Muscle layer of duodenum (tissue), 2 donors: ENCODE measurements at regions not wholly inside any gene's neighbourhood (a gene's known extent, or its start where the extent isn't known, plus 50 kb on each side); places are given as distances from the start of the nearest gene placed in this dataset.

Experiments
- H3K27ac ChIP-seq: one replicate; pipeline ENCODE4 v1.7.0; 2013; ENCODE audit warnings: mild to moderate bottlenecking, low read length
- H3K27me3 ChIP-seq: one replicate; pipeline ENCODE4 v1.7.0; 2013; ENCODE audit warnings: low read depth, mild to moderate bottlenecking, control low read depth, low read length
- H3K36me3 ChIP-seq, 2 donors: one replicate each; pipeline ENCODE4 v1.7.0; 2013; ENCODE audit warnings: low read length in 2 of 2, control low read depth in 1 of 2, mild to moderate bottlenecking in 1 of 2; ENCODE audit not compliant: insufficient read depth in 2 of 2, control insufficient read depth in 1 of 2
- H3K4me1 ChIP-seq, 2 donors: one replicate each; pipeline ENCODE4 v1.7.0; 2013; ENCODE audit warnings: low read length in 2 of 2, mild to moderate bottlenecking in 2 of 2, control low read depth in 1 of 2, moderate library complexity in 1 of 2; ENCODE audit not compliant: insufficient read depth in 2 of 2, control insufficient read depth in 1 of 2
- H3K4me3 ChIP-seq, 2 donors: one replicate each; pipeline ENCODE4 v1.7.0; 2013; ENCODE audit warnings: low read length in 2 of 2, low read depth in 1 of 2, mild to moderate bottlenecking in 1 of 2
- H3K9me3 ChIP-seq, 2 donors: one replicate each; pipeline ENCODE4 v1.7.0; 2013; ENCODE audit warnings: low read length in 2 of 2, control low read depth in 1 of 2, mild to moderate bottlenecking in 1 of 2; ENCODE audit not compliant: control insufficient read depth in 1 of 2
- donor health status: healthy.

- Histone ChIP-seq H3K4me1 (no peaks in the 10 kb centered on the region), H3K27ac (no peak overlapping the region), H3K27me3 (no peaks in the 10 kb centered on the region), H3K4me3 (peak overlapping the region in 1 of 2 donors; percentile 37), H3K36me3 (peaks cover 0 to 4% of the 10 kb centered on the region in 2 donors), H3K9me3 (no peaks in the 10 kb centered on the region)
These were observed 234.1 kb upstream of the BMP2 start for GRCh38 chr20:6533351-6533750.

- H3K4me3 ChIP-seq: no peak overlapping the region
- H3K27ac ChIP-seq: no peak overlapping the region
- H3K27me3 ChIP-seq: no peaks in the 10 kb centered on the region
- H3K4me1 ChIP-seq: no peaks in the 10 kb centered on the region
- H3K9me3 ChIP-seq: no peaks in the 10 kb centered on the region
- peaks cover 0 to 4% of the 10 kb centered on the region in 2 donors for H3K36me3 ChIP-seq
These were observed 236.6 kb upstream of the BMP2 start for GRCh38 chr20:6530779-6531315.

GRCh38 chr20:6530254-6530653 is 237.2 kb upstream of the BMP2 start:
- Histone ChIP-seq H3K4me3 (no peak overlapping the region), H3K27me3 (no peaks in the 10 kb centered on the region), H3K36me3 (peaks cover 0 to 4% of the 10 kb centered on the region in 2 donors), H3K9me3 (peaks cover 0 to 1% of the 10 kb centered on the region in 2 donors), H3K4me1 (no peaks in the 10 kb centered on the region), H3K27ac (no peak overlapping the region)

- Histone ChIP-seq H3K4me1 (no peaks in the 10 kb centered on the region), H3K9me3 (peaks cover 0 to 19% of the 10 kb centered on the region in 2 donors), H3K27me3 (no peaks in the 10 kb centered on the region), H3K4me3 (no peak overlapping the region), H3K36me3 (no peaks in the 10 kb centered on the region), H3K27ac (no peak overlapping the region)
These were observed 241.8 kb upstream of the BMP2 start for GRCh38 chr20:6525447-6526303.

GRCh38 chr20:6524305-6524704 is 243.2 kb upstream of the BMP2 start:
- no peaks in the 10 kb centered on the region for H3K27me3 ChIP-seq
- H3K36me3 ChIP-seq: no peaks in the 10 kb centered on the region
- peaks cover 0 to 19% of the 10 kb centered on the region in 2 donors for H3K9me3 ChIP-seq
- no peak overlapping the region for H3K4me3 ChIP-seq
- H3K4me1 ChIP-seq: no peaks in the 10 kb centered on the region
- no peak overlapping the region for H3K27ac ChIP-seq

- peaks cover 0 to 12% of the 10 kb centered on the region in 2 donors for H3K9me3 ChIP-seq
- no peaks in the 10 kb centered on the region for H3K27me3 ChIP-seq
- no peaks in the 10 kb centered on the region for H3K4me1 ChIP-seq
- H3K4me3 ChIP-seq: no peak overlapping the region
- no peaks in the 10 kb centered on the region for H3K36me3 ChIP-seq
- no peak overlapping the region for H3K27ac ChIP-seq
These were observed 247.9 kb upstream of the BMP2 start for GRCh38 chr20:6519556-6519955.

- Histone ChIP-seq H3K36me3 (no peaks in the 10 kb centered on the region), H3K4me1 (no peaks in the 10 kb centered on the region), H3K4me3 (no peak overlapping the region), H3K27ac (no peak overlapping the region), H3K27me3 (no peaks in the 10 kb centered on the region), H3K9me3 (no peaks in the 10 kb centered on the region)
These were observed 252.2 kb upstream of the BMP2 start for GRCh38 chr20:6515261-6515660.

GRCh38 chr20:6513599-6513998 is 253.9 kb upstream of the BMP2 start:
- H3K27ac ChIP-seq: no peak overlapping the region
- no peaks in the 10 kb centered on the region for H3K4me1 ChIP-seq
- no peaks in the 10 kb centered on the region for H3K36me3 ChIP-seq
- H3K27me3 ChIP-seq: no peaks in the 10 kb centered on the region
- peaks cover 0 to 4% of the 10 kb centered on the region in 2 donors for H3K9me3 ChIP-seq
- H3K4me3 ChIP-seq: no peak overlapping the region

- no peak overlapping the region for H3K27ac ChIP-seq
- no peaks in the 10 kb centered on the region for H3K36me3 ChIP-seq
These were observed 258.1 kb upstream of the BMP2 start for GRCh38 chr20:6509374-6509773.

GRCh38 chr20:6506906-6507305 is 260.6 kb upstream of the BMP2 start:
- H3K9me3 ChIP-seq: peaks cover 0 to 4% of the 10 kb centered on the region in 2 donors
- no peak overlapping the region for H3K27ac ChIP-seq
- H3K4me1 ChIP-seq: no peaks in the 10 kb centered on the region
- H3K27me3 ChIP-seq: no peaks in the 10 kb centered on the region
- H3K4me3 ChIP-seq: no peak overlapping the region
- no peaks in the 10 kb centered on the region for H3K36me3 ChIP-seq

More at GRCh38 chr20:6509374-6509773, 258.1 kb upstream of the BMP2 start:
- Histone ChIP-seq H3K4me1 (no peaks in the 10 kb centered on the region), H3K27me3 (no peaks in the 10 kb centered on the region), H3K9me3 (peaks cover 0 to 4% of the 10 kb centered on the region in 2 donors), H3K4me3 (no peak overlapping the region)

- H3K9me3 ChIP-seq: peaks cover 0 to 4% of the 10 kb centered on the region in 2 donors
- H3K27me3 ChIP-seq: no peaks in the 10 kb centered on the region
- no peak overlapping the region for H3K27ac ChIP-seq
- H3K4me1 ChIP-seq: no peaks in the 10 kb centered on the region
- no peak overlapping the region for H3K4me3 ChIP-seq
- no peaks in the 10 kb centered on the region for H3K36me3 ChIP-seq
These were observed 262.7 kb upstream of the BMP2 start for GRCh38 chr20:6504826-6505225.
